Panc1 (cell line): ENCODE measurements at regions not wholly inside any gene's neighbourhood (a gene's known extent, or its start where the extent isn't known, plus 50 kb on each side); places are given as distances from the start of the nearest gene placed in this dataset.

ENCODE experiments used
- ATAC-seq: fragments of 200-7000 bp; cut with Tn5 transposase; 2 replicates; pipeline ENCODE4 v1.9.1; 2020; ENCODE audit warnings: mild to moderate bottlenecking, moderate library complexity
- BruUV-seq: library from RNA; stranded (reverse); fragments of 400-500 nt; replicated peaks from 2 replicates; lab custom pipeline; 2021; lab: Mats Ljungman, UMichigan
- CTCF ChIA-PET: fragments of 300-600 bp; sonication (Branson Sonifier 250); formaldehyde crosslinking; loops from one replicate; lab custom pipeline; 2022; ENCODE audit warnings: antibody characterized with exemption; lab: Charles Lee
- POLR2A ChIA-PET: fragments of 300-600 bp; sonication (Branson Sonifier 250); formaldehyde crosslinking; loops from one replicate; lab custom pipeline; 2022; ENCODE audit warnings: antibody characterized with exemption; lab: Charles Lee
- DNase-seq: peaks from one replicate; pipeline ENCODE4 v3.0.0-alpha.2; 2010; ENCODE audit warnings: low read depth, low spot score
- H3K27ac ChIP-seq: 2 replicates; pipeline ENCODE4 v1.5.1; 2011; ENCODE audit warnings: mild to moderate bottlenecking, low read length, inconsistent platforms
- H3K27me3 ChIP-seq: fragments of 200-500 bp; sonication (Bioruptor generic); 2 replicates; pipeline ENCODE4 v1.6.0; 2014; ENCODE audit warnings: low read length, inconsistent platforms; ENCODE audit not compliant: control insufficient read depth, insufficient read depth
- H3K36me3 ChIP-seq: fragments of 200-500 bp; sonication (Bioruptor generic); 2 replicates; pipeline ENCODE4 v1.5.1; 2014; ENCODE audit warnings: inconsistent platforms, mild to moderate bottlenecking, low read length, moderate library complexity; ENCODE audit not compliant: control insufficient read depth, insufficient read depth
- H3K4me1 ChIP-seq: 2 replicates; pipeline ENCODE4 v1.5.1; 2011; ENCODE audit warnings: inconsistent platforms, mild to moderate bottlenecking, low read length, moderate library complexity; ENCODE audit not compliant: control insufficient read depth, insufficient read depth
- H3K4me3 ChIP-seq, 2 experiments: 2 replicates each; pipeline ENCODE4 v1.5.1; 2011 to 2012; ENCODE audit warnings: low read depth in 2 of 2, low read length in 2 of 2, mild to moderate bottlenecking in 2 of 2, inconsistent platforms in 1 of 2, moderate library complexity in 1 of 2
- H3K9me3 ChIP-seq: fragments of 200-500 bp; sonication (Bioruptor generic); 2 replicates; pipeline ENCODE4 v1.5.1; 2014; ENCODE audit warnings: low read depth, mild to moderate bottlenecking, inconsistent platforms, low read length, moderate library complexity; ENCODE audit not compliant: control insufficient read depth, insufficient read depth
- CTCF ChIP-seq: fragments of 450-650 bp; IDR thresholded peaks from 2 replicates; pipeline ENCODE4 v1.5.1; 2017; ENCODE audit warnings: mild to moderate bottlenecking
- POLR2AphosphoS5 ChIP-seq: IDR thresholded peaks from 2 replicates; pipeline ENCODE4 v1.6.1; 2012; ENCODE audit warnings: mild to moderate bottlenecking, low read depth, low read length, moderate library complexity
- REST ChIP-seq, 2 experiments: IDR thresholded peaks; 2 replicates each; pipeline ENCODE4 v1.6.1; 2011 to 2012; ENCODE audit warnings: low read depth in 2 of 2, control low read depth in 1 of 2, low read length in 1 of 2, mild to moderate bottlenecking in 1 of 2, moderate library complexity in 1 of 2; ENCODE audit not compliant: insufficient read depth in 1 of 2
- SIN3A ChIP-seq: IDR thresholded peaks from 2 replicates; pipeline ENCODE4 v1.6.1; 2012; ENCODE audit warnings: low read depth, mild to moderate bottlenecking, low read length, moderate library complexity, borderline replicate concordance; ENCODE audit not compliant: insufficient read depth
- TCF7L2 ChIP-seq: IDR thresholded peaks from 2 replicates; pipeline ENCODE4 v1.6.1; 2011; ENCODE audit warnings: mild to moderate bottlenecking, low read depth, low read length, inconsistent platforms
- in situ Hi-C: cut with HindIII; loops from 2 replicates; pipeline ENCODE4 v1.10.0; 2016; ENCODE audit warnings: low sequenced_read_pairs, low pct_unique_long_range_greater_than_20kb
- intact Hi-C: fragments of 100-400 bp; cut with micrococcal nuclease; formaldehyde crosslinking; loops from one replicate; pipeline ENCODE4 v1.10.0; 2022; ENCODE audit not compliant: unreplicated experiment

GRCh38 chr5:27387535-27388073, 349.2 kb upstream of the CDH9 start:
- ATAC-seq (no peak), DNase-seq (no peak)
- 0 out of 2 replicates have a peak, but pooled peaks cover 3% of the 10 kb centered on the region for H3K4me1 ChIP-seq
- BruUV-seq, result no TSS peak
- H3K4me3 ChIP-seq, result no peak overlapping the region
- TF ChIP-seq POLR2AphosphoS5, result no peak
- TF ChIP-seq CTCF, result no peak
- TF ChIP-seq TCF7L2, result peak; percentile 75; the same call in 1 of the 2 replicates
- no peak for TF ChIP-seq REST (IDR thresholded peaks at IDR 0.05; ENCODE audit: insufficient read depth in 1 of 2, low read depth in 2 of 2, low read length in 1 of 2)
- intact Hi-C loops (no loop called here), in situ Hi-C loops (no loop called here)
- H3K9me3 ChIP-seq, result no peaks in the 10 kb centered on the region
- ChIA-PET CTCF (no interaction called here), POLR2A (no interaction called here)
- no peaks in the 10 kb centered on the region for H3K36me3 ChIP-seq
- H3K27ac ChIP-seq, result peak overlapping the region; percentile 5; the same call in 1 of the 2 replicates
- H3K27me3 ChIP-seq, result no peaks in the 10 kb centered on the region

GRCh38 chr5:27381686-27382085, 343.3 kb upstream of the CDH9 start:
- in situ Hi-C loops, result no loop called here
- no TSS peak for BruUV-seq
- no peak overlapping the region for H3K4me3 ChIP-seq

More at GRCh38 chr5:27381686-27382085, 343.3 kb upstream of the CDH9 start:
- ChIA-PET CTCF (no interaction called here), POLR2A (no interaction called here)
- no peaks in the 10 kb centered on the region for H3K4me1 ChIP-seq
- H3K27ac ChIP-seq, result no peak overlapping the region
- H3K9me3 ChIP-seq, result no peaks in the 10 kb centered on the region
- H3K27me3 ChIP-seq, result no peaks in the 10 kb centered on the region
- TF ChIP-seq CTCF (no peak), POLR2AphosphoS5 (no peak), REST (IDR thresholded peaks at IDR 0.05; ENCODE audit: insufficient read depth in 1 of 2, low read depth in 2 of 2, low read length in 1 of 2) (no peak), SIN3A (no peak), TCF7L2 (no peak)
- intact Hi-C loops, result no loop called here
- no peak for DNase-seq
- H3K36me3 ChIP-seq, result no peaks in the 10 kb centered on the region
- no peak for ATAC-seq
